ENCODE measurements at regions not wholly inside any gene's neighbourhood (a gene's known extent, or its start where the extent isn't known, plus 50 kb on each side); places are given as distances from the start of the nearest gene placed in this dataset.

DNA sequence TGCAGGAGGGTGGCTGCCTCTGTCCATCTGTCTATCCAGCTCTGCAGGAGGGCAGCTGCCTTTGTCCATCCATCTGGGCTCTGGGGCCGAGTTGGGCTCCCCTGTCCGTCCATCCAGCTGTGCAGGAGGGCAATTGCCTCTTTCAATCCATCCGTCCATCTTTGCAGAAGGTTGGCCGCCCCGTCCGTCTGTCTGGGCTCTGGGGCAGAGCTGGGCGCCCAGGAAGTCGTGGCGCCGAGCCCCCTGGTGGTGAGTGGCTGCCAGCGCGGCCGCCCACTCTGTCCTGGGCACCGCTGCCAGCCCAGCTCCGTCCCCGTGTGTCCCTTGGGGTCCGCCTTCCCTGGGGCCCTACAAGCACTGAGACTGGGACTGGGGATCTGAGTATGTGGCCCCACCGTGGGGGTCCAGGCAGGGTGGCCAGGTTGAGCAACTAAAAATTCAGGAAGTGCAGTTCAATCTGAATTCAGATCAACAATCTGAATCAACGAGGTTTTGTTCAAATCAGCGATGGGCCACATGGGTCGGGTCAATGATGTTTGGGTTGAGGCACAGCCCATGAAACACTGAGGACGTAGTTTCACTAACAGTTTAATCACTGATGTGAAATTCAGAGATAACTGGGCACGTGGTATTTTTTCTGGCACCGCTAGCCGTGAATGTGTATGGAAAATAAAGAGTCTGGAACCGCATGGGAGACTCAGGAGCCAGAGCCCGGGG is 99.1 kb upstream of the ACTRT2 start:
- POLR2A ChIA-PET, result no interaction called here
- FAIRE-seq (no peak), ATAC-seq (peak; percentile 68 to 91; a peak in 4 of 6 replicates), DNase-seq (ENCODE audit: low read depth in 1 of 2, low spot score in 1 of 2) (peak; percentile 7 to 10)
- Histone ChIP-seq H3K9me3 (no peaks in the 10 kb centered on the region), H3K4me2 (peak overlapping the region; percentile 39; the same call in 2 of the 3 replicates), H3K27ac (no peak overlapping the region), H3K4me3 (no peak overlapping the region), H3K4me1 (no peaks in the 10 kb centered on the region)
- 16% methylated on average over 14 of the region's 27 CpGs for WGBS (ENCODE audit: missing lambda C conversion rate)
- CTCF ChIA-PET, result interaction anchor here (0.6 to 1.9 kb wide), 6 partner anchors 10 to 100 kb away, joined by 3 to 5 read pairs (median 4); no protein-coding TSS in a partner anchor
- TF ChIP-seq, protein P1, sequence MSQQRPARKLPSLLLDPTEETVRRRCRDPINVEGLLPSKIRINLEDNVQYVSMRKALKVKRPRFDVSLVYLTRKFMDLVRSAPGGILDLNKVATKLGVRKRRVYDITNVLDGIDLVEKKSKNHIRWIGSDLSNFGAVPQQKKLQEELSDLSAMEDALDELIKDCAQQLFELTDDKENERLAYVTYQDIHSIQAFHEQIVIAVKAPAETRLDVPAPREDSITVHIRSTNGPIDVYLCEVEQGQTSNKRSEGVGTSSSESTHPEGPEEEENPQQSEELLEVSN (IDR thresholded peaks at IDR 0.05; ENCODE audit: borderline replicate concordance, low read depth), result no peak
- TF ChIP-seq, protein P2, sequence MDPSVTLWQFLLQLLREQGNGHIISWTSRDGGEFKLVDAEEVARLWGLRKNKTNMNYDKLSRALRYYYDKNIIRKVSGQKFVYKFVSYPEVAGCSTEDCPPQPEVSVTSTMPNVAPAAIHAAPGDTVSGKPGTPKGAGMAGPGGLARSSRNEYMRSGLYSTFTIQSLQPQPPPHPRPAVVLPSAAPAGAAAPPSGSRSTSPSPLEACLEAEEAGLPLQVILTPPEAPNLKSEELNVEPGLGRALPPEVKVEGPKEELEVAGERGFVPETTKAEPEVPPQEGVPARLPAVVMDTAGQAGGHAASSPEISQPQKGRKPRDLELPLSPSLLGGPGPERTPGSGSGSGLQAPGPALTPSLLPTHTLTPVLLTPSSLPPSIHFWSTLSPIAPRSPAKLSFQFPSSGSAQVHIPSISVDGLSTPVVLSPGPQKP (IDR thresholded peaks at IDR 0.05; ENCODE audit: low read depth, low read length), result no peak
- TF ChIP-seq SMC3 (IDR thresholded peaks at IDR 0.05) (peak; percentile 39), EHMT2 (IDR thresholded peaks at IDR 0.05; ENCODE audit: low read depth) (no peak), RAD21 (conservative IDR thresholded peaks at IDR 0.05 in 1 of 2, IDR thresholded peaks at IDR 0.05 in 1 of 2) (0 out of 5 replicates have a peak, but pooled peaks of 1 of the 2 experiments have one; percentile 25)
- TF ChIP-seq, protein P3, sequence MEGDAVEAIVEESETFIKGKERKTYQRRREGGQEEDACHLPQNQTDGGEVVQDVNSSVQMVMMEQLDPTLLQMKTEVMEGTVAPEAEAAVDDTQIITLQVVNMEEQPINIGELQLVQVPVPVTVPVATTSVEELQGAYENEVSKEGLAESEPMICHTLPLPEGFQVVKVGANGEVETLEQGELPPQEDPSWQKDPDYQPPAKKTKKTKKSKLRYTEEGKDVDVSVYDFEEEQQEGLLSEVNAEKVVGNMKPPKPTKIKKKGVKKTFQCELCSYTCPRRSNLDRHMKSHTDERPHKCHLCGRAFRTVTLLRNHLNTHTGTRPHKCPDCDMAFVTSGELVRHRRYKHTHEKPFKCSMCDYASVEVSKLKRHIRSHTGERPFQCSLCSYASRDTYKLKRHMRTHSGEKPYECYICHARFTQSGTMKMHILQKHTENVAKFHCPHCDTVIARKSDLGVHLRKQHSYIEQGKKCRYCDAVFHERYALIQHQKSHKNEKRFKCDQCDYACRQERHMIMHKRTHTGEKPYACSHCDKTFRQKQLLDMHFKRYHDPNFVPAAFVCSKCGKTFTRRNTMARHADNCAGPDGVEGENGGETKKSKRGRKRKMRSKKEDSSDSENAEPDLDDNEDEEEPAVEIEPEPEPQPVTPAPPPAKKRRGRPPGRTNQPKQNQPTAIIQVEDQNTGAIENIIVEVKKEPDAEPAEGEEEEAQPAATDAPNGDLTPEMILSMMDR (IDR thresholded peaks at IDR 0.05), result peak; percentile 34

DNA sequence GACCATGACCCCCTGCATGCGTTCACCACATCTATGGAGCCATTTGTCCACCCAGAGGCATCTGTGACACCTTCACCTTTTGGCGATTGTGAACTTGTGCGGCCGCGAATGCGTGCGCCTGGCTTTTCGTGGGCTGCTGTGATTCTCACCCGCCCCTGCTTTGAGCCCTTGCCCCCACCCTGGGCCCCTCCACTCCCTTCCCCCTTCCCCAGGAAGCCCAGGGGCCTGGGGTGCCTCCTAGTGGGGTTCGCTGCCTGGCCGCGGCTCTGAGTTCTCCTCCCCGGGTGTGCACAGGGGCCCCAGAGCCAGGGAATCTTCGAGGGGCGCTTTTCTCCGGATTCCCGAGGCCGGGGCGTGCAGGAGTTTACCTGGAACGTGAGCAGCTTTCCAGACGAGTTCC is 97.9 kb upstream of the ACTRT2 start:
- ChIA-PET CTCF (no interaction called here), POLR2A (no interaction called here)
- Histone ChIP-seq H3K4me2 (no peak overlapping the region), H3K4me3 (no peak overlapping the region), H3K27ac (no peak overlapping the region), H3K9me3 (no peaks in the 10 kb centered on the region), H3K4me1 (no peaks in the 10 kb centered on the region)
- WGBS (ENCODE audit: missing lambda C conversion rate), result no CpG with 5 or more reads among the region's 21 CpGs
- FAIRE-seq (no peak), ATAC-seq (no peak), DNase-seq (ENCODE audit: low read depth in 1 of 2, low spot score in 1 of 2) (no peak)
- TF ChIP-seq ESRRA (IDR thresholded peaks at IDR 0.05; ENCODE audit: borderline replicate concordance, low read length) (no peak), CBX2 (IDR thresholded peaks at IDR 0.05; ENCODE audit: borderline replicate concordance, low read depth) (no peak), GATA3 (IDR thresholded peaks at IDR 0.05; ENCODE audit: borderline replicate concordance) (no peak), MAZ (IDR thresholded peaks at IDR 0.05; ENCODE audit: borderline replicate concordance, low read depth, low read length) (no peak), HOXA7 (CRISPR knock-in tag; IDR thresholded peaks at IDR 0.05) (no peak), NPAS2 (CRISPR knock-in tag; IDR thresholded peaks at IDR 0.05; ENCODE audit: borderline replicate concordance) (no peak), BHLHE40 (IDR thresholded peaks at IDR 0.05; ENCODE audit: low read depth, low read length) (no peak), EHMT2 (IDR thresholded peaks at IDR 0.05; ENCODE audit: low read depth) (no peak), CEBPB (IDR thresholded peaks at IDR 0.05) (no peak)
- TF ChIP-seq, protein P4, sequence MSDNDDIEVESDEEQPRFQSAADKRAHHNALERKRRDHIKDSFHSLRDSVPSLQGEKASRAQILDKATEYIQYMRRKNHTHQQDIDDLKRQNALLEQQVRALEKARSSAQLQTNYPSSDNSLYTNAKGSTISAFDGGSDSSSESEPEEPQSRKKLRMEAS (IDR thresholded peaks at IDR 0.05), result no peak

DNA sequence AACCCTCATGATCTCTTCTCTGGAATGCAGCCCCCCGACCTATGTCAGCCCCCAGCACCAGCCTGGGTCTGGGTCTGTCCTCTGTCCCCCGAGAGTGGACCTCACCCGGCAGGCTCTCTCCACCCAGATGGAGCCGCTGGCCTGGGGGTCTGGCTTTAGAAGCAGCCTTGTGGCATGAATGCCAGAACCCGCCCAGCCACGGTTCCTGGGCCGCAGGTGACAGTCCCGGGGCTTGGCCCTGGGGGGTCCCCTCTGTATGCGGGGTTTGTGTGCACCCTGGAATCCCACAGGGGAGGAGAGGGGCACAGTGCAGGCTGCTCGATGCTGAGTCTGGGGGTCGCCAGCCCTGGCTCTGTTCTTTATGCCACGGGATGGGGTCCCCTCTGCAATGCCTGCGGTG is 96.0 kb upstream of the ACTRT2 start:
- 44% methylated on average over 2 of the region's 13 CpGs for WGBS (ENCODE audit: missing lambda C conversion rate)
- ATAC-seq (no peak), FAIRE-seq (no peak), DNase-seq (ENCODE audit: low read depth in 1 of 2, low spot score in 1 of 2) (no peak)
- TF ChIP-seq EHF (CRISPR knock-in tag; IDR thresholded peaks at IDR 0.05) (no peak), HOXB13 (CRISPR knock-in tag; IDR thresholded peaks at IDR 0.05; ENCODE audit: low read depth) (no peak), FOXS1 (CRISPR knock-in tag; IDR thresholded peaks at IDR 0.05) (no peak), RFX5 (IDR thresholded peaks at IDR 0.05) (no peak), RCOR1 (IDR thresholded peaks at IDR 0.05; ENCODE audit: low read depth, low read length) (no peak), KDM1A (IDR thresholded peaks at IDR 0.05; ENCODE audit: low read depth) (no peak), NFE2L2 (conservative IDR thresholded peaks at IDR 0.05; ENCODE audit: low read length) (no peak), ZC3H11A (IDR thresholded peaks at IDR 0.05) (no peak), KDM5A (IDR thresholded peaks at IDR 0.05) (no peak)
- CTCF ChIA-PET, result no interaction called here
- POLR2A ChIA-PET, result no interaction called here
- Histone ChIP-seq H3K27ac (no peak overlapping the region), H3K9me3 (no peaks in the 10 kb centered on the region), H3K4me1 (no peaks in the 10 kb centered on the region), H3K4me3 (no peak overlapping the region), H3K4me2 (no peak overlapping the region)

All from A549 (cell line).